Suppressor macrophage treated with lipopolysaccharide for 4 hours (primary cell): ENCODE measurements at regions not wholly inside any gene's neighbourhood (a gene's known extent, or its start where the extent isn't known, plus 50 kb on each side); places are given as distances from the start of the nearest gene placed in this dataset.
"Not testable (repeated sequence)": the region's sequence is repeated elsewhere in the genome, so short reads cannot be mapped to it uniquely, and the experiment has no call there.

Experiments
- DNase-seq: peaks from one replicate; pipeline ENCODE4 v3.0.0-alpha.2; 2020

- no peak for DNase-seq
Measured at GRCh38 chr1:187848321-187848720, 1019.6 kb downstream of the PLA2G4A start.

GRCh38 chr1:187850146-187850545 lies 1021.4 kb downstream of the PLA2G4A start:
- not testable (repeated sequence) for DNase-seq

- DNase-seq = no peak
Measured at GRCh38 chr1:187853505-187853904, 1024.8 kb downstream of the PLA2G4A start.

- no peak for DNase-seq
Measured at GRCh38 chr1:187854457-187854856, 1025.7 kb downstream of the PLA2G4A start.

GRCh38 chr1:187862506-187862905 lies 1033.8 kb downstream of the PLA2G4A start:
- no peak for DNase-seq

- DNase-seq = no peak
Measured at GRCh38 chr1:187870552-187870951, 1041.8 kb downstream of the PLA2G4A start.

- no peak for DNase-seq
Measured at GRCh38 chr1:187871177-187871845, 1042.6 kb downstream of the PLA2G4A start.

- DNase-seq = no peak
Measured at GRCh38 chr1:187872550-187872949, 1043.8 kb downstream of the PLA2G4A start.

GRCh38 chr1:187873126-187873525 lies 1044.4 kb downstream of the PLA2G4A start:
- DNase-seq = no peak

GRCh38 chr1:187876775-187877174 lies 1048.0 kb downstream of the PLA2G4A start:
- DNase-seq = no peak

- DNase-seq = no peak
Measured at GRCh38 chr1:187877220-187877619, 1048.5 kb downstream of the PLA2G4A start.

GRCh38 chr1:187878883-187879282 lies 1050.1 kb downstream of the PLA2G4A start:
- no peak for DNase-seq

GRCh38 chr1:187883356-187883755 lies 1054.6 kb downstream of the PLA2G4A start:
- no peak for DNase-seq

GRCh38 chr1:187891993-187892682 lies 1063.4 kb downstream of the PLA2G4A start:
- DNase-seq = no peak

GRCh38 chr1:187892683-187893039 lies 1063.9 kb downstream of the PLA2G4A start:
- DNase-seq = no peak

- DNase-seq = no peak
Measured at GRCh38 chr1:187893471-187893870, 1064.7 kb downstream of the PLA2G4A start.

- no peak for DNase-seq
Measured at GRCh38 chr1:187894349-187894748, 1065.6 kb downstream of the PLA2G4A start.

GRCh38 chr1:187903223-187903622 lies 1074.5 kb downstream of the PLA2G4A start:
- no peak for DNase-seq

- no peak for DNase-seq
Measured at GRCh38 chr1:187909382-187909781, 1080.6 kb downstream of the PLA2G4A start.

- DNase-seq = no peak
Measured at GRCh38 chr1:187911820-187912219, 1083.1 kb downstream of the PLA2G4A start.

GRCh38 chr1:187920976-187921375 lies 1092.2 kb downstream of the PLA2G4A start:
- no peak for DNase-seq

GRCh38 chr1:187921426-187921825 lies 1092.7 kb downstream of the PLA2G4A start:
- DNase-seq = no peak

GRCh38 chr1:187922255-187922654 lies 1093.5 kb downstream of the PLA2G4A start:
- no peak for DNase-seq

- no peak for DNase-seq
Measured at GRCh38 chr1:187924252-187924651, 1095.5 kb downstream of the PLA2G4A start.

- no peak for DNase-seq
Measured at GRCh38 chr1:187928288-187928687, 1099.5 kb downstream of the PLA2G4A start.
